CMK (cell line): ENCODE measurements at regions not wholly inside any gene's neighbourhood (a gene's known extent, or its start where the extent isn't known, plus 50 kb on each side); places are given as distances from the start of the nearest gene placed in this dataset.

Experiments
- DNase-seq: peaks from one replicate; pipeline ENCODE4 v3.0.0-alpha.2; 2010; ENCODE audit warnings: low read depth

DNA sequence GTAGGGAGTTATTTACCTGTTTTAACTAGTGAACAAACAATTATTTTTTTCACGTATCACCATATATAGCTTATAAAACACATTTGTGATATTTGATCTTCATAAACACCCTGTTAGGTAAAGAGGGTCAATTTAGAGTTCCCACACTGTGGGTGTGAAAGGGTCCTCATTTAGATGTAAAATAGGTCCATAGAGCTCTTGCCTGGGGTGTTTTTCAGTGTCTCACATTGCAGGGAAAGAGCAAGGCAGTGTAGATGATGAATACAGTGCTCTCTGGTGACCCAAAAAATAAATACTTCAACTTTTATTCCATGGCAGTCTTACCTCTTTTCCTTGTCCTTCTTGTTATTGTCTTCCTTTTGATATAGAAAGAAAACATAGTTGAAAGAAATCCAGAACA, 403.2 kb upstream of the SGCD start:
- no peak for DNase-seq

DNA sequence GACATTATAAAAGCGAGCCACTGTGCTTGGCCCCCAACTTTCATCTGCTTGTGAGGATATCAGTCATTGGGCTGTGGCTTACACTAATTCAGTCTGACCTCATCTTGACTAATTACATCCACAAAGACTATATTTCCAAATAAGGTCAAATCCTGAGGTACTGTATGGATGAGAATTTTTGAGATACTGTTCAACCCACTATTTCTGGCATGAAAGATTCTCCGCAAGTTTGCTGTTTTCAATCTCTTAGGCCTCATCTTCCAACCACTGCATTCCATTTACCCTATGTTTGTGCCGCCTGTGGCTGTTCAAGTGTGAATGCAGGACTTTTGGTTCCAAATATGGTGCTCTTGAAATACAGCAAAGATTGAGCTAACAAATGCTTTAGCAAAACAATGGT, 400.9 kb upstream of the SGCD start:
- no peak for DNase-seq

DNA sequence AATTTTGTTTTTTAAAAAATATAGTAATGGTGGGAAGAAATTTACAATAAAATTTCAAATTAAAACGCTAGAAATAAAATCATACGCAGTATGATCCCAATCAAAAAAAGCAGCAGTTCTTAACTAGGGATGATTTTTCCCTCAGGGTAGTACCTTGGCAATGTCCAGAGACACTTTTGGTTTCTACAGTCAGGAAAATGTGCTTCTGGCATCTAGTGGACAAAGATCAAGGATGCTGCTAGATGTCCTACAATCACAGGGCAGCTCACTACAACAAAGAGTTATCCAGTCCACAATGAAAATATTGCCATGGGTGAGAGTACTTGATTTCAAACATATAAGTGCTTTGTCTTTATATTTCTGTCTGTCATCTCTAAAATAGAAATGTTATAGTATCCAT, 400.2 kb upstream of the SGCD start:
- no peak for DNase-seq

DNA sequence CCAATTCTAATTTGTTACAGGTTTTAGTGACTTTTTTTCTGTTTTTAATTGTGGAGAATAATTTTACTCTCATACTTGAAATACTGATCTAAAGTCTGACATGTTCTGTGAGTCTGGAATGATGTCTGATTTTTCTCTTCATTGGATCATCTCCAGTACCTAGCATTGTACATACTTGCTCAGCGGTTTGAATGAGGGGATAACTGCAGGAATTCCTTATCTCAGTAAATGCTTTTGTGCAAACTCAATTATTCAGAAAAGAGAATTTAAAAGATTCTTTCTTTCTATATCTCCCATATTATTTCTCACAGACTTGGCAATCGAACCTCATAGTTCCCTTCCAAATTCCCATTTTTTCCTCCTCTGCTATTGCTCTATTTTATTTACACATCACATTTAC, 397.9 kb upstream of the SGCD start:
- DNase-seq: no peak

DNA sequence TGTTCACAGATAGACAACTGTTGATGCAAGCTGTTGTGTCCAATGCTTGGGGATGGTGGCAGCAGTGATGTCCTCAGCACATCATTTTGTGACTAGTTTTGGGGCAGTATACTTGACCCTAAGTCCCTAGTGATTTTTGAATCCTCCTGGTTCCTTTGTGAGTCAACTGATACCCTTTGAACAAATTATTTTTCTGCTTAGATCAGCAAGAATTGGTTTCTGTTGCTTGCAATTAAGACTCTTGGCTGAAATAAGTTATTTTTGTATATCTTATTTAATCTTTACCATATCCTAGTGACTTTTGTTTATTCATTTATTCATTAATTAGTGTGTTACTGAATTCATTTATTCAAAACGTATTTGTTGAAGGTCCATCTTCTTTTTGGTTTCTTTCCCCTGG, 392.0 kb upstream of the SGCD start:
- DNase-seq: no peak

DNA sequence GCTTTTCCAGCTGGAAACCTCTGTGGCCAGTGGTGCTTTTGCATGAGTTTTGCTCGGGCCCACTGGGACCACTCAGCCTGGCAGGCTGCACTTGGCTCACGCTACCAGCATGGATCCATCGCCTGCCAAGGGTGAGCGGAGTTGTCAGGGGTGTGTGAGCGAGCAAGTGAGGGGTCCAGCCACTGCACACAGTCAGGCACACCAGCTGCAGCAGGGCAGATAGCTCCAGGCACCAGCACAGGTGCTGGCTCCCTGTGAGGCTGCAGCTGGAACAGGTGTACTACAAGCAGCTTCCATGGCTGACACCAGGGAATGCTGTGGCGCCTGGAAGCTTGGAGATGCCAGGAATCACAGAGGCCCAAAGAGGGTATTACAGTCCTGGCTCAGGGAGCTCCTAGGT, 391.2 kb upstream of the SGCD start:
- DNase-seq: no peak

DNA sequence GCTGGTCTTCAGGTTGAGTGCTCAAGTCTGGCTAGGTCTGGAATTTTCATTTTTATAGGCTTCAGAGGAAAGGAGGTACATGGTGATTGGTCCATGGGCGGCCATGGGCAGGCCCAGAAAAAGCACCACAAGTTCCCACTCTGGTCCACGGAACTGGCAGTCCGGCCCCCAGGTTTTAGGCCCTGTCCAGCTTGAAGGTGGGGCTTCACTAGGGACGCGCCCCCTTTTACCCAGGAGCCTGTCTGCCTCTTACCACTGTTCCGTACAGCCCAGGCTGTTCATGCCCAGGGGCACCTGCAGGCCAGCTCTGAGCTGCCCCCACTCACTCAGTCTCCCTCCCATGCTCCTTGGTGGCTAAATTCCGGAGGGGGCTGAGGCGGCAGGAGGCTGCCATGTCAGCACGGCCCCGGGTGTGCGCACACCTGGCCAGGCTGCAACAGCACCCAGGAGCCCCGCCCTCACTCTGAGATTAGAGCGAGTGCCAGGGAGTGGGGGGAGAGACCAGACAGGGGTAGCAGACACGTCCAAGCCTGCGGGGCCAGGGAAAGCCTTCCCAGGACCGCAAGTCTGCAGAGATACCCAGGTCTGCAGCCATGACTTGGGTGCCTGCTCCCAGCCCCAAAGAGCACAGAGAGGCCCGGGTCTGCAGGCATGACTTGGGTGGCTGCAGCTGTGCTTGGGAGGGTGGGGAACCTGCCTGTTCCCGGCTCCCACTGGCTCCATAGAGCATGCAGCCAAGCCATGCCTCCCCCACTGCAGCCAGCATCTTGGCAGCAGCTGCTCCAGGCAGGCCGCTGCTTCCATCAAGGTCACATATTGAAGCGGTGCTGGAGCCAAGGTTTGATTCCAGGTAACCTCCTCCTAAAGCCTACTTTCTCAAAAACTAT, 390.2 kb upstream of the SGCD start:
- no peak for DNase-seq

DNA sequence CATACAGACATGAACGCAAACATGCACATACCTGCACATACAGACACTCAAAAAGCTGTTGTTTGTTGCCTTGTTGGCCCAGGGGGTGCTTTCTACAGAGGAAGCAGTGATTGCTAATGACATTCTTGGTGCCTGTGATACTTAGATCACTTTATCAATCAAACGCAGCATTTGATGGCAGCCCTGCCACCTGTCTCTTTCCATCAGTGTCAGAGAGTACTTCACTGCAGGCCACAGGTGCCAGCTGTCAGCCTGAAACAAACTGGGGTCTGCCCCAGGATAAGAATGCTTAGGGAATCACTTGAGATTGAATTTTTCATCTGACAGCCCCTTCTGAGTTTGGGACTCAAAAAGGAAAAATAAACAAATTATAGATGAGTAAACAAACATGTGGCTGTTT, 388.9 kb upstream of the SGCD start:
- DNase-seq: no peak

DNA sequence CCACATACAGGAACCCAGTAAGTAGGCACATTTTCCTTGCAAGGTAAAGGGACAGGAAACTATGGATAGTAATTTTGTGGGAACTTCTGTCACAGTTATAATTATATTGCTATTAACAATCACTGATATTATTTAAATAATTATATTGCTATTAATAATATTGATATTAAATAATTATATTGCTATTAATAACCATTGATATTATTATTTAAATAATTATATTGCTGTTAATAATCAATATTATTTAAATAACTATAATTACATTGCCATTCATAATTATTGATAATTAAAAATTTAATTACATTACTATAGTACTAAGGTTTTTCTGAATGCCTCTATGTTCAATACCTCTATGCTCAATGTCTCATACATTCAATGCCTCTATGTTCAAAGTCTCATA, 385.6 kb upstream of the SGCD start:
- DNase-seq: no peak

DNA sequence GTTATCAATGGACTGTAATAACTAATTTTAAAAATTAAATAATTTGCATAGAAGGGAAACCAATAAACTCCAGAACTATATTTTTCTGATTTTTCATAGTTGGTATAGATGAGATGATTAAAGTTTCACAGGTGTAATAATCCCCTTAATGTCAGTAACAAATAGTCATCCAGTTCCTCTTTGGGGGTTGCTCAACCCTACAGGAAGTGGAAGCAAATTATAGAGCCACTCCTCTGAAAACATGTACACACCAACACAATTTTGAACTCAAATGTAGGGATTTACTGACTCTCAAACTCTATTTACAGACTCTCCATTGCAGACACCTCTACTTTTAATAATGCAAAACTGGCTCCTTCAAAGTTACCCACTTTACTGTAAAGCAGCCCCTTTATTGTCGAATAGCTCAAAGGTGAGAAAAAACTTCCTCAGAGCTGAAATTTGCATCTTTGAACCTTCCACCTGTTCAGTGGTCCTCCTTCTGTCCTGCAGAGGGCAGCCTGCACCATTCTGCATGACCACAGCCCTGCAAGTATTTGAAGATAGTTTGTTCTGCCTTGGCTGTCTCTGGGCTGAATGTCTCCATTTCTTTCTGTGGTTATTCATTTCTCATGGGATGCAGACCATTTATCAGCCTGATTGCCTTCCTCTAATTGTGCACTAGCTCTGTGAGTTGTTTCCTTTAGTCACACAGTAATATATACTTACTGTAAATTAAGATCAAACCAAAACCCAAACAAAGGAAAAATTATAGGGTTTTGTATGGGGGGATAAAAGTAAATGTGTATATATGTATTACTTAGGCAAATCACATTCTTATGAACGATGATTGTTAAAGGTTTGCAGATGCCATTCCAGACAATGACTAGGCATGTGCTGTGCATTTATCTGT, 383.2 kb upstream of the SGCD start:
- DNase-seq: no peak

DNA sequence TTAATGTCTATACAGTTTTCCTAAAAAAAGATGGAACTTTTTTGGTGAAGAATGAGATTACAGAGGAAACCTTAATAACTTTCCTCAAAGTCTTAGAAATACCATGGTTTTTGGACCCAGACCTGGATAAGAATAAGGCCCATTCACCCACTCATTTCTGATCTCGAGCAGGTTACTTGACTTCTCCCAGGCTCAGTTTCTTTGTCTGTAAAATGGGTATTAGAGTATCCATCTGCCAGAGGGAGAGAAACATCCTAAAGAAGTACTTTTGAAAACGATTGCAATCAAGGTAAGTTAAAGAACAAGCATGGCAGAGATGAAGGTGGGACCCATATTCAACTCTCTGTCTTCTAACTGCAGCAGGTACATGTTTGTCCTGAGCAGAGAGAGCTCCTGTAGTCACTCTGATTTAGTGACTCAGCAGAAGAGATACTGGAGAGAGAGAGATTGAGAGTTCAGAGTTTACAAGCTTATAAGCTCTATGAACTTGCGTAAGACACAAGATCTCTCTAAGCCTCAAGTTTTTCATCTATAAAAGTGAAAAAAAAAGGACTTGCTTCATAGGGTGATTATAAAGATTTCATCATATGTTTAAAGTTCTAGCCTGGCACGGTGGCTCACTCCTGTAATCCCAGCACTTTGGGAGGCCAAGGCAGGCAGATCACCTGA, 379.4 kb upstream of the SGCD start:
- no peak for DNase-seq

DNA sequence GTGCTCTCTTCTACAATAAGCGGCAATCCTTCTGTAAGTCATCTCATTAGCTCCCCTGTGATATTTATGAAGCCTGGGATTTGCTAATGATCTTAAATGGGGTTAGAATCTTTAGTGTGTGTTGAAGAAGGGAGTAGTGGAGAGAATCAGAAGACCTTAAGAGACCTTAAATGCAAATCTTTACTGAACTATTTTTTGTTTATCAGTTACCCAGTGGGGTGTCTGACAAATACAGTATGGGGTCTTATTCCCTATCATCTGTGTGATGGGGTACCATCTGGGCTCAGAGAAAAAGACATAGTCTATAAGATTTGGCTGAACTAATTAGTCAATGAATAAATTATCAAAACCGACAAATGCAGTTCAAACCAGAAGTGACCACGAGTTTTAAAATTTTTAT, 378.4 kb upstream of the SGCD start:
- DNase-seq: no peak

DNA sequence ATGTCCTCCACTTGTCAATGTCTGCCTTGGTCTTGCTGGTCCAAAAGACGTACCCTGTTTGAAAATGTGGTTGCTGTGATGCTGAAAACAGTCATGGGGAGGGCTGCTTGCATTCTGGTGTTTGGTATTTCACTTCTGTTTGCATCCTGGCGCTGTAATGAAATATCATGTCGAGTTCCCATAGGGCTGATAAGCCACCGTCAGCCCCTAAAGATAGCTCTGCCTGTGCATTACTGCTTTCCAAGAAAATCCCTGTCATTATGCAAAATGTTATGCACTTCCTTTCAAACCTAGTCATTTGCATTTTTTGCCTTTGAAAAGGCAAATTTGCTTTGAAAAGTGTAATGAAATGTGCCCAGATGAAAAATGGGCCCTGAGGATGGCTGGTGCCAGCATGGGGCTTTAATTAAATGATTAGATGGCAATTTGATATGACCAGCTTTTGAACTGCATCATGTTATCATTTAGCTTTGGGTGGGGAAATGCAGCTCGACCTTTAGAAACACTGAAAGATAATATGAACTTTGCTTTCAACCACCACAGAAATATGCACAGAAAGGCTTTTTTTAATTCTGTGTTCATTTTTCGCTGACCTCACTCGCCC, 374.4 kb upstream of the SGCD start:
- DNase-seq: no peak

DNA sequence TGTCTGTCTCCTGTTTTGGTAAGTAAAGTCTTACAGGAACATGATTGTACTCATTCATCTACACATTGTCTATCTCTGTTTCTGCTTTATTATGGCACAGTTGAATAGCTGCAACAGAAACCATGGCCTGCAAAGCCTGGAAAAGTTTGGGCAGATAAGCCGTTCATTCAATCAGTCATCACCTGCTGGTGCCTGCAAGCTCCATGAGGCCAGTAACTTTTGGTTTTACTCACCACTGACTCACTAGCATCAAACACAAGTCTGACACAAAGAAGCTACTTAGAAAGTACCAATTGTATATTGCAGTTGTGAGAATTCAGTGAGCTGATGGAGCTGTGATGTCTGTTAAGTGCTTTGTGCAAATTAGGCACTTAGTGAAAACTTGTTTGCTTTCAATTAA, 373.6 kb upstream of the SGCD start:
- no peak for DNase-seq

DNA sequence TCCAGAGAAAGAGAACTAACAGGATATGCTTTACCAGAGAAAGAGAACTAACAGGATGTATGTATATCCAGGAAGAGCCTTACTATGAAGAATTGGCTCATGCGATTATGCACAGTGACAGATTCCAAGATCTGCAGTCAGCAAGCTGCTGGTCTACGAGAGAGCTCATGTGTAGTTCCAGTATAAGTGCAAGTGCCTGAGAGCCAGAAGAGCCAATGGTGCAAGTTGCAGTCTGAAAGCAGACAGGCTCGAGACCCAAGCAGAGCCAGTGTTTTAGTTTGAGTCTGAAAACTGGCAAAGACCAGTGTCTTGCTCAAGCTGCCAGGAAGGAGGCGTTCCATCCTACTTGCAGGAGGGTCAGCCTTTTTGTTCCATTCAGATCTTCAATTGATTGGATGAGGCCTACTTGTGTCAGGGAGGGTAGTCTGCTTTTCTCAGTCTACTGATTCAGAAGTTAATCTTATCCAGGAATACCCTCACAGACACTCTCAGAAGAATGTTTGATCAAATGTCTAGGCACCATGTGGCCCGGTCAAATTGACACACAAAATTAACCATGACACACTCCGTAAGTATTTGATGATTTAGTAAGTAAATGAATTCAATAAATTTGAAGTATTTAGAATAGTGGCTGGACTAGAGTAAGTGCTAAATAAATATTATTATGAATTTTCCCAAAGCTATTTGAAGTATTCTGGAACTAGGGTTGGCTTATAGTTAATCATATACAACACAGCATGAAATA, 372.1 kb upstream of the SGCD start:
- DNase-seq: no peak

DNA sequence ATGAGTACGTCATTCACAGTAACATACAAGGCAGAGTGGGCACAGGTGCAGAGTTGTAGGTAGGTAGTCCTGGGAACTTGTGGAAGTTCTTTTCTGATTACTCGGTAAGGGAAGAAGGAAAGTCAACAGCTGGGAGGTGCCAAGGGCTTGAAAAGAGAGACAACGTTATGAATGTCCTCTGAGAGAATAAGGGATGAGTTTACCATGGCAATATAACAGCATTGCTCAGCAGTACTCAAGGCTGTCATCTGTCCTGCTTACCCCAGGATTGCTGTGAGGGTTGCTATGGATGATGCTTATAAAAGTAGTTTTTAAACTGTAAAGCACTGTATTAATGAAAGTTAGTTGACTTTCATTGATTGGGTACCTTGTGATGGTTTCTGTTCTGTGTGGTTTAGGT, 369.1 kb upstream of the SGCD start:
- DNase-seq: no peak

DNA sequence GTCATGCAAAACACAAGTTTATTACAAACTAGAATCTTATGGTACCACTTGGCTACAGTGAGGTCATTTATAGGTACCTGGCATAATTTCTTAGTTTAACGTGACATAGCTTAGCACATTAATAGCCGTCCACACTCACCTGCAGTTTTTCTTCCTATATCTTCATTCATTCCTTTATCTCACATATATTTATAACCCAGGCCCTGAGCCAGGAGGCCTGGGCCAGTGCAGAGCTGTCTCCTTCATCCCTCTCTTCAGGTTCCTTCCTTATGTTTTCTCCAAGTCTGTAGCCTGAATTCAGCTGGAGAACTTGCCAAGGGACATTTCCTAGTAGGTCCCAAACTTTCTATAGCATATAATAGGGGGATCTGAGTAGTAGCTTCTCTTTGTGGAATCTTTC, 367.9 kb upstream of the SGCD start:
- no peak for DNase-seq

DNA sequence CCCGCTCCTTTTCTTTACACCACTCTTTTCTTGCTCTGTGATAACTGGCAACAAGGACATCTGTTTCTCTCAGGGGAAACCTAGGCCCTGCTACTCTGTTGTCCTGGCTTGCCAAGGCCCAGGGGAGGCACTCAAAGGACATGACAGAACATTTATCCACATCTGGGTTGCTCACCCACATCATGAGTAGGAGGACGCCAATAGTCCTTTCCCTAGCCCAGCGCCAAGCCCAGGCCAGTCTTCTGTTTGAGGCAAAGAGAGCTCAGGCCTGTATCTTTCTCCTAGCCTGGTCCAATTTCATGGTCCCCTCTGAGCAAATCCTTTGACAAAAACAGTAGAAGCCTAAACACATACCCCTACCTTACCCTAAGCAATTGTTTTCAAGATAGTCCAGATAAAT, 366.8 kb upstream of the SGCD start:
- no peak for DNase-seq

DNA sequence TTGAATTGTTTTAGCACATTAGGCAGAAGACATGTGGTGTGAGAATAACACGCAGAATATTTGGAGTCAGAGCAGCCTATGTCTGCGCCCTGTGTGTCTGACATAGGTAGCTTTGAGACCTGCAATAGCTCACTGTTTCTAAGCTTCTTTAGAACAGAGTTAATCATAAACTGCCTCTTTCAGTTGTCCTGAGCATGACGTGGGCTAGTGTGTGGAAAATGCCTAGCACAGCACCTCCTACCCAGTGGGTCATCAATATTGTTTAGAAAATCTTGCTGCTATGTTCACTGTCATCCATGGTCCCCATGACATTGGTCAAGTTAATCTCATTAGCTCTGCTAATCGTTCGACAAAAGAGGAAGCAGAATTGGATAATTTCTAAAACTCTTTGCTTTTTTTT, 357.4 kb upstream of the SGCD start:
- no peak for DNase-seq

DNA sequence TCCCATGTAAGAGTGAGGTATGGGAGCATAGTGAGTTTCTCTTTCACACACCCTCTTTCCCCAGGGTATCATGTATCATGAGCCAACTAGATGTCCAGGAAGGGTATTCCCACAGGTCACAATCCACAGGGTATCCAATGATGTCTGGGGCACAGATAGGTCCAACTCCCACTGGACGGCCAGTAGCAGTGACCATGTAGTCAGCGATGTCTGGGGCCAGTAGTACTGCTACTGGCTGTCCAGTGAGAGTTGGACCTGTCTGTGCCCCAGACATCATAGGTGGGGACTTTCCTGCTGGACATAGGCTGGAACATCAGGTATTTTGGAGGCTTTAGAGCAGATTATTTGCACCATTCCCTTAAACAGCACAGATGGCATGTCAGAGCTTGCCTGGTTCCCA, 352.6 kb upstream of the SGCD start:
- no peak for DNase-seq

DNA sequence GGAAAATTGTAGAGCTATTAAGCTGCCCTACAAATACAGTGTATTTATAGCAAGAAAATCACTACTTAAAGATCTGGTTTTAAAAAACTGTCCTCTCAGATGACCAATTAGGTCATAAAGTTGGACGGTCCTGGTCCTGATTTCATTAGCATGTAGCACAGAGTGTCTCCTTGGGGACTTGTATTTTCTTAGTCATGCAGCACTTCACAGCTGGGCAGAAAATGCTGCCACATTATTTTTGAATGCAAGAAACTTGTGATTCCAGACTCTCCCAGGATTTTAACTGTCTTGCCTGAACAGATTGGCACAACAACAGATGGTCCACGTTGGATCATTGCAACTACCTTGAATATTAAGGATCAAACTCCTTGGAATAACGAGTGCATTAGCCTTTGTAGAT, 348.1 kb upstream of the SGCD start:
- no peak for DNase-seq

DNA sequence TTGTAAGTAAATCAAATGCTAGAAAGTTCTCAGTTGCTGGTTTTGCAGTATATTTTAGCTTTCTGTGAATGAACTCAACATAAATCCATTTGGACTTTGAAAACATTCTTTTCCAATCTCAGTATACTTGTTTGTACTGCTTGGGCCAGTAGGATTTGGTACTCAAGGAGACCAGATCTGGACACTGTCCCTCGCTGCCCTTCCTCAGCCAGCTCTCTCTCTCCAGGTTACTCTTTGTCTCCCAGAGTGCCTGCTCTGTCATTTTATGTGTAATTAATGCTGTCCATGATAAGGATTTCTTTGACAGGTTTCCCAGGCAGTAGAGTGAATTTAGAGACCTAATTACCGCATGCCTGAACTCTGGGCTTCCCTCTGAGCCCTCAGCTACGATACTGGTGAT, 344.6 kb upstream of the SGCD start:
- DNase-seq: no peak
